Astrocyte (in vitro differentiated cells and primary cell): ENCODE measurements at regions not wholly inside any gene's neighbourhood (a gene's known extent, or its start where the extent isn't known, plus 50 kb on each side); places are given as distances from the start of the nearest gene placed in this dataset.

ENCODE experiments used
- DNase-seq: peaks from one replicate; pipeline ENCODE4 v3.0.0-alpha.2; 2010; ENCODE audit warnings: low read depth
- FAIRE-seq: peaks from 2 replicates; lab custom pipeline; 2011; peaks lifted over from hg19 to GRCh38; lab: Jason Lieb, UNC
- H2AFZ ChIP-seq: 2 replicates; pipeline ENCODE4 v1.6.0; 2012; ENCODE audit warnings: low read depth, low read length, inconsistent platforms
- H3K27ac ChIP-seq: 2 replicates; pipeline ENCODE4 v1.5.1; 2011; ENCODE audit warnings: low read depth, low read length, inconsistent platforms
- H3K27me3 ChIP-seq: 2 replicates; pipeline ENCODE4 v1.6.0; 2011; ENCODE audit warnings: low read length, inconsistent platforms; ENCODE audit not compliant: insufficient read depth
- H3K36me3 ChIP-seq: 2 replicates; pipeline ENCODE4 v1.5.1; 2011; ENCODE audit warnings: low read length, inconsistent platforms; ENCODE audit not compliant: insufficient read depth
- H3K4me1 ChIP-seq: 2 replicates; pipeline ENCODE4 v1.5.1; 2011; ENCODE audit warnings: low read length, inconsistent platforms; ENCODE audit not compliant: insufficient read depth
- H3K4me2 ChIP-seq: 2 replicates; pipeline ENCODE4 v1.6.0; 2012; ENCODE audit warnings: low read length, inconsistent platforms
- H3K4me3 ChIP-seq: 2 replicates; pipeline ENCODE4 v1.5.1; 2011; ENCODE audit warnings: low read depth, mild to moderate bottlenecking, low read length, inconsistent platforms; ENCODE audit not compliant: insufficient read depth
- H3K79me2 ChIP-seq: 2 replicates; pipeline ENCODE4 v1.6.0; 2012; ENCODE audit warnings: mild to moderate bottlenecking, low read length, inconsistent platforms; ENCODE audit not compliant: insufficient read depth
- H3K9ac ChIP-seq: 2 replicates; pipeline ENCODE4 v1.6.0; 2012; ENCODE audit warnings: mild to moderate bottlenecking, low read length, inconsistent platforms
- H3K9me3 ChIP-seq: 2 replicates; pipeline ENCODE4 v1.5.1; 2012; ENCODE audit warnings: low read depth, mild to moderate bottlenecking, low read length, inconsistent platforms; ENCODE audit not compliant: insufficient read depth
- H4K20me1 ChIP-seq: 2 replicates; pipeline ENCODE4 v1.6.0; 2012; ENCODE audit warnings: low read length, inconsistent platforms; ENCODE audit not compliant: insufficient read depth
- H3K27ac Mint-ChIP-seq: one replicate; pipeline ENCODE4 v1.8.0; 2021; ENCODE audit warnings: mild to moderate bottlenecking, mixed read lengths; ENCODE audit not compliant: unreplicated experiment
- H3K27me3 Mint-ChIP-seq: one replicate; pipeline ENCODE4 v1.8.0; 2021; ENCODE audit warnings: low read depth, mixed read lengths; ENCODE audit not compliant: unreplicated experiment
- H3K36me3 Mint-ChIP-seq: one replicate; pipeline ENCODE4 v1.8.0; 2021; ENCODE audit warnings: low read depth, mixed read lengths; ENCODE audit not compliant: unreplicated experiment
- H3K4me1 Mint-ChIP-seq: one replicate; pipeline ENCODE4 v1.8.0; 2021; ENCODE audit warnings: low read depth, mixed read lengths; ENCODE audit not compliant: unreplicated experiment
- H3K4me3 Mint-ChIP-seq: one replicate; pipeline ENCODE4 v1.8.0; 2021; ENCODE audit warnings: mild to moderate bottlenecking, moderate library complexity, mixed read lengths; ENCODE audit not compliant: unreplicated experiment
- H3K9me3 Mint-ChIP-seq: one replicate; pipeline ENCODE4 v1.8.0; 2021; ENCODE audit warnings: mild to moderate bottlenecking, mixed read lengths; ENCODE audit not compliant: unreplicated experiment
- CTCF ChIP-seq: IDR thresholded peaks from 2 replicates; pipeline ENCODE4 v1.5.1; 2011; ENCODE audit warnings: low read depth, mild to moderate bottlenecking, inconsistent platforms, low read length, moderate library complexity; ENCODE audit not compliant: insufficient read depth
- EZH2 ChIP-seq: IDR thresholded peaks from 2 replicates; pipeline ENCODE4 v1.6.1; 2012; ENCODE audit warnings: mild to moderate bottlenecking, low read length, inconsistent platforms; ENCODE audit not compliant: insufficient read depth

- H4K20me1 ChIP-seq = no peaks in the 10 kb centered on the region
- no peak overlapping the region for H3K4me2 ChIP-seq
- H3K27me3 Mint-ChIP-seq = peaks cover 5% of the 10 kb centered on the region
- no peaks in the 10 kb centered on the region for H3K4me1 Mint-ChIP-seq
- H3K9me3 Mint-ChIP-seq = no peaks in the 10 kb centered on the region
- no peak overlapping the region for H3K4me3 ChIP-seq
- H3K4me3 Mint-ChIP-seq = no peak overlapping the region
- DNase-seq = no peak
- H3K36me3 Mint-ChIP-seq = no peaks in the 10 kb centered on the region
- no peak overlapping the region for H2AFZ ChIP-seq
- H3K27ac Mint-ChIP-seq = no peak overlapping the region
- no peaks in the 10 kb centered on the region for H3K27me3 ChIP-seq
- peaks cover 3% of the 10 kb centered on the region for H3K9me3 ChIP-seq
- no peaks in the 10 kb centered on the region for H3K79me2 ChIP-seq
- FAIRE-seq = no peak
- H3K27ac ChIP-seq = no peak overlapping the region
- no peak overlapping the region for H3K9ac ChIP-seq
- no peaks in the 10 kb centered on the region for H3K4me1 ChIP-seq
- TF ChIP-seq EZH2 (no peak), CTCF (no peak)
- no peaks in the 10 kb centered on the region for H3K36me3 ChIP-seq
These were observed 384.9 kb upstream of the SOX9 start for GRCh38 chr17:71735893-71736292.

- Mint-ChIP-seq H3K4me1 (no peaks in the 10 kb centered on the region), H3K36me3 (no peaks in the 10 kb centered on the region), H3K27ac (no peak overlapping the region), H3K27me3 (no peaks in the 10 kb centered on the region), H3K4me3 (no peak overlapping the region), H3K9me3 (no peaks in the 10 kb centered on the region)
- Histone ChIP-seq H3K4me1 (no peaks in the 10 kb centered on the region), H3K27me3 (no peaks in the 10 kb centered on the region), H3K4me2 (no peak overlapping the region), H3K36me3 (no peaks in the 10 kb centered on the region), H3K27ac (no peak overlapping the region), H3K9me3 (peaks cover 3% of the 10 kb centered on the region), H4K20me1 (no peaks in the 10 kb centered on the region), H3K9ac (no peak overlapping the region), H3K4me3 (no peak overlapping the region), H2AFZ (no peak overlapping the region), H3K79me2 (no peaks in the 10 kb centered on the region)
- no peak for TF ChIP-seq EZH2
- TF ChIP-seq CTCF = no peak
- DNase-seq (no peak), FAIRE-seq (no peak)
These were observed 380.0 kb upstream of the SOX9 start for GRCh38 chr17:71740866-71741265.

GRCh38 chr17:71741836-71742235 is 379.0 kb upstream of the SOX9 start:
- Mint-ChIP-seq H3K4me3 (no peak overlapping the region), H3K9me3 (no peaks in the 10 kb centered on the region), H3K27ac (no peak overlapping the region), H3K27me3 (no peaks in the 10 kb centered on the region), H3K4me1 (no peaks in the 10 kb centered on the region), H3K36me3 (no peaks in the 10 kb centered on the region)
- Histone ChIP-seq H3K9ac (no peak overlapping the region), H2AFZ (no peak overlapping the region), H3K4me3 (no peak overlapping the region), H3K36me3 (no peaks in the 10 kb centered on the region), H3K4me1 (no peaks in the 10 kb centered on the region), H3K9me3 (peaks cover 3% of the 10 kb centered on the region), H3K4me2 (no peak overlapping the region), H3K79me2 (no peaks in the 10 kb centered on the region), H4K20me1 (no peaks in the 10 kb centered on the region), H3K27me3 (no peaks in the 10 kb centered on the region), H3K27ac (no peak overlapping the region)
- FAIRE-seq = no peak
- no peak for TF ChIP-seq CTCF
- no peak for TF ChIP-seq EZH2
- peak; percentile 36 for DNase-seq
